HCT116 (cell line): ENCODE measurements at regions not wholly inside any gene's neighbourhood (a gene's known extent, or its start where the extent isn't known, plus 50 kb on each side); places are given as distances from the start of the nearest gene placed in this dataset.

Experiments
- ATAC-seq: fragments of 200-7000 bp; cut with Tn5 transposase; 2 replicates; pipeline ENCODE4 v1.9.1; 2020; ENCODE audit warnings: mild to moderate bottlenecking, moderate library complexity
- BruUV-seq: library from RNA; stranded (reverse); fragments of 400-500 nt; replicated peaks from 2 replicates; lab custom pipeline; 2021; lab: Mats Ljungman, UMichigan
- CTCF ChIA-PET: fragments of 300-600 bp; sonication (Branson Sonifier 250); formaldehyde crosslinking; loops from one replicate; lab custom pipeline; 2021; ENCODE audit warnings: antibody characterized with exemption; lab: Charles Lee
- POLR2A ChIA-PET: fragments of 300-600, 350-600 bp; sonication (Branson Sonifier 250); formaldehyde crosslinking; loops from one replicate; lab custom pipeline; 2021; ENCODE audit warnings: antibody characterized with exemption; lab: Charles Lee
- RAD21 ChIA-PET, 2 experiments: fragments of 300-600 bp; sonication (Branson Sonifier 250); formaldehyde crosslinking; loops; one replicate each; lab custom pipeline; 2023; ENCODE audit warnings: low total read pairs in 2 of 2; ENCODE audit not compliant: uncharacterized antibody in 2 of 2, unreplicated experiment in 2 of 2, low non-redundant PET in 1 of 2; lab: Charles Lee
- DNase-seq: peaks from one replicate; pipeline ENCODE4 v3.0.0-alpha.2; 2010; ENCODE audit warnings: low read depth, low spot score
- H2AFZ ChIP-seq: fragments of 200-600 bp; shearing (Covaris generic), sonication (generic); 2 replicates; pipeline ENCODE4 v1.6.1; 2017; ENCODE audit warnings: low read depth, mixed run types, mixed read lengths, antibody characterized with exemption, low read length; ENCODE audit not compliant: poor library complexity, severe bottlenecking
- H3K27ac ChIP-seq: 2 replicates; pipeline ENCODE4 v1.5.1; 2012; ENCODE audit warnings: low read depth, low read length
- H3K27me3 ChIP-seq: fragments of 200-600 bp; sonication (generic); 2 replicates; pipeline ENCODE4 v1.6.1; 2016; ENCODE audit warnings: mixed run types, low read length, mixed read lengths; ENCODE audit not compliant: insufficient read depth
- H3K36me3 ChIP-seq, 2 experiments: fragments of 200-500 bp in 1 of 2; fragments of 200-600 bp in 1 of 2; sonication (Bioruptor generic) in 1 of 2; sonication (generic) in 1 of 2; 2 replicates each; pipeline versions ENCODE4 v1.5.1 to v1.6.1; 2014 to 2016; ENCODE audit warnings: low read length in 2 of 2, inconsistent platforms in 1 of 2, mixed read lengths in 1 of 2, mixed run types in 1 of 2; ENCODE audit not compliant: insufficient read depth in 2 of 2, control insufficient read depth in 1 of 2
- H3K4me1 ChIP-seq, 2 experiments: fragments of 200-600 bp in 1 of 2; sonication (generic) in 1 of 2; 2 replicates each; pipeline versions ENCODE4 v1.5.1 to v1.6.1; 2012 to 2017; ENCODE audit warnings: low read length in 2 of 2, inconsistent platforms in 1 of 2, mild to moderate bottlenecking in 1 of 2, mixed read lengths in 1 of 2, mixed run types in 1 of 2, moderate library complexity in 1 of 2; ENCODE audit not compliant: insufficient read depth in 2 of 2, control insufficient read depth in 1 of 2
- H3K4me2 ChIP-seq: fragments of 200-600 bp; sonication (generic); 2 replicates; pipeline ENCODE4 v1.6.1; 2017; ENCODE audit warnings: mixed run types, low read length, mixed read lengths
- H3K4me3 ChIP-seq, 2 experiments: fragments of 200-600 bp in 1 of 2; sonication (generic) in 1 of 2; replicated peaks in 1 of 2; 2 replicates each; pipeline ENCODE4 v1.5.1; 2011 to 2016; ENCODE audit warnings: low read length in 2 of 2, control low read depth in 1 of 2, low read depth in 1 of 2, mild to moderate bottlenecking in 1 of 2, mixed read lengths in 1 of 2, mixed run types in 1 of 2
- H3K79me2 ChIP-seq: fragments of 200-600 bp; sonication (generic); 2 replicates; pipeline ENCODE4 v1.6.1; 2017; ENCODE audit warnings: mild to moderate bottlenecking, mixed run types, low read length, moderate library complexity, mixed read lengths; ENCODE audit not compliant: insufficient read depth
- H3K9ac ChIP-seq: fragments of 200-600 bp; sonication (generic); 2 replicates; pipeline ENCODE4 v1.6.1; 2016; ENCODE audit warnings: low read length, mixed read lengths
- H3K9me2 ChIP-seq: fragments of 200-600 bp; sonication (generic), shearing (Covaris generic); 2 replicates; pipeline ENCODE4 v1.6.1; 2017; ENCODE audit warnings: mixed run types, mild to moderate bottlenecking, moderate library complexity; ENCODE audit not compliant: insufficient read depth
- H3K9me3 ChIP-seq, 2 experiments: fragments of 200-500 bp in 1 of 2; fragments of 200-600 bp in 1 of 2; sonication (Bioruptor generic) in 1 of 2; sonication (generic) in 1 of 2; 2 replicates each; pipeline ENCODE4 v1.6.1; 2014 to 2017; ENCODE audit warnings: low read length in 2 of 2, mixed read lengths in 2 of 2, inconsistent platforms in 1 of 2, low read depth in 1 of 2, mild to moderate bottlenecking in 1 of 2, mixed run types in 1 of 2, moderate library complexity in 1 of 2; ENCODE audit not compliant: control insufficient read depth in 1 of 2, insufficient read depth in 1 of 2
- H4K20me1 ChIP-seq: fragments of 200-600 bp; sonication (generic), shearing (Covaris generic); 2 replicates; pipeline ENCODE4 v1.6.1; 2017; ENCODE audit warnings: mixed run types, mild to moderate bottlenecking, moderate library complexity; ENCODE audit not compliant: insufficient read depth
- CBX3 ChIP-seq: IDR thresholded peaks from 2 replicates; pipeline ENCODE4 v1.6.1; 2012; ENCODE audit warnings: low read depth
- ELF1 ChIP-seq: IDR thresholded peaks from 2 replicates; pipeline ENCODE4 v1.6.1; 2012; ENCODE audit warnings: low read depth, borderline replicate concordance
- EZH2 ChIP-seq: fragments of 200-600 bp; sonication (generic); IDR thresholded peaks from 2 replicates; pipeline ENCODE4 v1.6.1; 2017; ENCODE audit warnings: antibody characterized with exemption, mixed run types
- EZH2phosphoT487 ChIP-seq: fragments of 200-600 bp; IDR thresholded peaks from 2 replicates; pipeline ENCODE4 v1.6.1; 2018; ENCODE audit warnings: antibody characterized with exemption, borderline replicate concordance
- FOSL1 ChIP-seq: IDR thresholded peaks from 2 replicates; pipeline ENCODE4 v1.6.1; 2012; ENCODE audit warnings: low read depth
- POLR2A ChIP-seq: IDR thresholded peaks from 2 replicates; pipeline ENCODE4 v1.7.0; 2011; ENCODE audit warnings: borderline replicate concordance; ENCODE audit not compliant: insufficient read depth, insufficient read length; ENCODE audit errors: extremely low read depth
- POLR2AphosphoS5 ChIP-seq: IDR thresholded peaks from 2 replicates; pipeline ENCODE4 v1.6.1; 2011; ENCODE audit warnings: mild to moderate bottlenecking, low read depth, low read length, moderate library complexity
- TCF7L2 ChIP-seq: IDR thresholded peaks from 2 replicates; pipeline ENCODE4 v1.7.0; 2011; ENCODE audit warnings: borderline replicate concordance, inconsistent platforms; ENCODE audit not compliant: insufficient read depth, insufficient read length; ENCODE audit errors: extremely low read depth
- ZFX ChIP-seq: fragments of 450-650 bp; IDR thresholded peaks from 2 replicates; pipeline ENCODE4 v1.6.1; 2017
- ZNF274 ChIP-seq: fragments of 200-500 bp; sonication (Bioruptor generic); IDR thresholded peaks from 2 replicates; pipeline ENCODE4 v1.6.1; 2014; ENCODE audit warnings: mild to moderate bottlenecking, low read depth, low read length, inconsistent platforms
- intact Hi-C: fragments of 100-400 bp; cut with micrococcal nuclease; formaldehyde crosslinking; loops from 2 replicates; pipeline ENCODE4 v1.10.0; 2022
- TF ChIP-seq, protein P1 (sequence below): IDR thresholded peaks from 2 replicates; pipeline ENCODE4 v1.6.1; 2012
- TF ChIP-seq, protein P2 (sequence below): IDR thresholded peaks from 2 replicates; pipeline ENCODE4 v1.6.1; 2011; ENCODE audit warnings: mild to moderate bottlenecking, low read length, moderate library complexity; ENCODE audit not compliant: insufficient replicate concordance; ENCODE audit errors: extremely low read depth
- TF ChIP-seq, protein P3 (sequence below), 3 experiments: fragments of 200-600 bp in 1 of 3; sonication (generic) in 1 of 3; IDR thresholded peaks in 2 of 3; conservative IDR thresholded peaks in 1 of 3; 2 replicates each; pipeline ENCODE4 v1.5.1; 2012 to 2017; ENCODE audit warnings: low read depth in 2 of 3, low read length in 2 of 3, antibody characterized with exemption in 1 of 3, borderline replicate concordance in 1 of 3, control low read depth in 1 of 3, mild to moderate bottlenecking in 1 of 3, mixed read lengths in 1 of 3, mixed run types in 1 of 3, moderate library complexity in 1 of 3; ENCODE audit not compliant: insufficient read depth in 1 of 3

DNA sequence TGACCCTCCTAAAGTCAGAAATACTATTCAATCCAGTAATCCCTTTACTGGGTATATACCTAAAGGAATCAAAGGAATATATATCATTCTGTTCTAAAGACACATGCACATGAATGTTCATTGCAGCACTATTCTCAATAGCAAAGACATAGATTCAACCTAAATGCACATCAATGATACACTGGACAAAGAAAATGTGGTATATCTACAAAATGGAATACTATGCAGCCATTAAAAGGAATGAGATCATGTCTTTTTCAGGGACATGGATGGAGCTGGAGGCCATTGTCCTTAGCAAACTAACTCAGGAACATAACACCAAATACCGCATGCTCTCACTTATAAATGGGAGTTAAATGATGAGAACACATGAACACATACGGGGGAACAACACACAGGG, 306.0 kb upstream of the EPHA5 start:
- H2AFZ ChIP-seq, result no peak overlapping the region
- peaks cover 7 to 33% of the 10 kb centered on the region in 2 experiments; a peak in 2 of 4 replicates for H3K9me3 ChIP-seq
- ChIA-PET RAD21 (no interaction called here), CTCF (no interaction called here), POLR2A (no interaction called here)
- DNase-seq (no peak), ATAC-seq (no peak)
- intact Hi-C loops, result no loop called here
- H3K27me3 ChIP-seq, result no peaks in the 10 kb centered on the region
- H3K79me2 ChIP-seq, result no peaks in the 10 kb centered on the region
- TF ChIP-seq POLR2A (no peak), FOSL1 (no peak), ELF1 (no peak), EZH2phosphoT487 (no peak), POLR2AphosphoS5 (no peak), EZH2 (no peak), ZNF274 (no peak), TCF7L2 (no peak), ZFX (no peak), CBX3 (no peak)
- TF ChIP-seq, protein P1, sequence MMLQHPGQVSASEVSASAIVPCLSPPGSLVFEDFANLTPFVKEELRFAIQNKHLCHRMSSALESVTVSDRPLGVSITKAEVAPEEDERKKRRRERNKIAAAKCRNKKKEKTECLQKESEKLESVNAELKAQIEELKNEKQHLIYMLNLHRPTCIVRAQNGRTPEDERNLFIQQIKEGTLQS, result no peak
- TF ChIP-seq, protein P2, sequence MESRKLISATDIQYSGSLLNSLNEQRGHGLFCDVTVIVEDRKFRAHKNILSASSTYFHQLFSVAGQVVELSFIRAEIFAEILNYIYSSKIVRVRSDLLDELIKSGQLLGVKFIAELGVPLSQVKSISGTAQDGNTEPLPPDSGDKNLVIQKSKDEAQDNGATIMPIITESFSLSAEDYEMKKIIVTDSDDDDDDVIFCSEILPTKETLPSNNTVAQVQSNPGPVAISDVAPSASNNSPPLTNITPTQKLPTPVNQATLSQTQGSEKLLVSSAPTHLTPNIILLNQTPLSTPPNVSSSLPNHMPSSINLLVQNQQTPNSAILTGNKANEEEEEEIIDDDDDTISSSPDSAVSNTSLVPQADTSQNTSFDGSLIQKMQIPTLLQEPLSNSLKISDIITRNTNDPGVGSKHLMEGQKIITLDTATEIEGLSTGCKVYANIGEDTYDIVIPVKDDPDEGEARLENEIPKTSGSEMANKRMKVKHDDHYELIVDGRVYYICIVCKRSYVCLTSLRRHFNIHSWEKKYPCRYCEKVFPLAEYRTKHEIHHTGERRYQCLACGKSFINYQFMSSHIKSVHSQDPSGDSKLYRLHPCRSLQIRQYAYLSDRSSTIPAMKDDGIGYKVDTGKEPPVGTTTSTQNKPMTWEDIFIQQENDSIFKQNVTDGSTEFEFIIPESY, result no peak
- TF ChIP-seq, protein P3, sequence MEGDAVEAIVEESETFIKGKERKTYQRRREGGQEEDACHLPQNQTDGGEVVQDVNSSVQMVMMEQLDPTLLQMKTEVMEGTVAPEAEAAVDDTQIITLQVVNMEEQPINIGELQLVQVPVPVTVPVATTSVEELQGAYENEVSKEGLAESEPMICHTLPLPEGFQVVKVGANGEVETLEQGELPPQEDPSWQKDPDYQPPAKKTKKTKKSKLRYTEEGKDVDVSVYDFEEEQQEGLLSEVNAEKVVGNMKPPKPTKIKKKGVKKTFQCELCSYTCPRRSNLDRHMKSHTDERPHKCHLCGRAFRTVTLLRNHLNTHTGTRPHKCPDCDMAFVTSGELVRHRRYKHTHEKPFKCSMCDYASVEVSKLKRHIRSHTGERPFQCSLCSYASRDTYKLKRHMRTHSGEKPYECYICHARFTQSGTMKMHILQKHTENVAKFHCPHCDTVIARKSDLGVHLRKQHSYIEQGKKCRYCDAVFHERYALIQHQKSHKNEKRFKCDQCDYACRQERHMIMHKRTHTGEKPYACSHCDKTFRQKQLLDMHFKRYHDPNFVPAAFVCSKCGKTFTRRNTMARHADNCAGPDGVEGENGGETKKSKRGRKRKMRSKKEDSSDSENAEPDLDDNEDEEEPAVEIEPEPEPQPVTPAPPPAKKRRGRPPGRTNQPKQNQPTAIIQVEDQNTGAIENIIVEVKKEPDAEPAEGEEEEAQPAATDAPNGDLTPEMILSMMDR (IDR thresholded peaks at IDR 0.05 in 2 of 3, conservative IDR thresholded peaks at IDR 0.05 in 1 of 3; ENCODE audit: borderline replicate concordance in 1 of 3, insufficient read depth in 1 of 3, low read depth in 2 of 3, low read length in 2 of 3), result no peak
- no peaks in the 10 kb centered on the region for H3K36me3 ChIP-seq
- no peaks in the 10 kb centered on the region for H3K4me1 ChIP-seq
- H3K4me3 ChIP-seq, result no peak overlapping the region
- BruUV-seq, result no TSS peak
- H3K4me2 ChIP-seq, result no peak overlapping the region
- no peak overlapping the region for H3K9ac ChIP-seq
- no peaks in the 10 kb centered on the region for H3K9me2 ChIP-seq
- no peak overlapping the region for H3K27ac ChIP-seq
- no peaks in the 10 kb centered on the region for H4K20me1 ChIP-seq
